ENCODE measurements at regions not wholly inside any gene's neighbourhood (a gene's known extent, or its start where the extent isn't known, plus 50 kb on each side); places are given as distances from the start of the nearest gene placed in this dataset.
"Not testable (repeated sequence)": the region's sequence is repeated elsewhere in the genome, so short reads cannot be mapped to it uniquely, and the experiment has no call there.

DNA sequence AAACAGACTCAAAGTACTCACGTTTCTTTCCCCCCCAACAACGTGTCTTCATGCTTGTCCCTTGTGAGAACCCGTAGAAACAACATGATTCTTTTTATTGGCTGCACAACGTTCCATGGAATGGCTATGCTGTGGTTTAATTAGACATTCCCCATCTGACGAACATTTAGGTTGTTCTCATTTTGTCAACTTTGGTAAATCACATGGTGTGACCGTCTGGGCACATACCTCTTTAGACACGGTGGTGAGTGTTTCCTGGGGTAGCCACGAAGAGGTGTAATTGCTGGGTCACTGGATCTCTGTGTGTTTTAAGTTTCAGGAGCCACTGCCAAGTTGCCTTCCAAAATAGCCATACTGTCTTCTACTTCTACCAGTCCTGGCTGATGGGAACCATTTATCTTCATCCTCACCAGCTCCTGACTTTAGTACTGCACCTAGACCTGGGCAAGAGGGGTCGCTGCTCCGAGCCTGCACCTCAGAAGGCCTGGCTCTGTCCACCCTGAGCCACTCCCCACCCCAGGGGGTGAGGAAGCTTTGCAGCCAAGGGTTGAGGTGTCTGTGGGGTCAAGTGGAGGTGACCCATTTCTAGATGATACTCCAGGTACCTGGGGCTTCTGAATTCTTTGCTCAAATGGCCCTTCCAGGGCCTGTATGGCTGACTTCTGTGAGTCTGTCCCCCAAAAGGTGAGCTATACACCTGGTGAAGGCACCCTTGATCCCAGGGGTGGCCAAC is 84.7 kb downstream of the IRX5 start:
- no peak for DNase-seq (ENCODE audit: low read depth in 2 of 2)

- DNase-seq (ENCODE audit: low read depth in 2 of 2), result no peak
Observed at GRCh38 chr16:55016515-55016914, 85.8 kb downstream of the IRX5 start.

GRCh38 chr16:55017321-55017720 is 86.7 kb downstream of the IRX5 start:
- no peak for DNase-seq (ENCODE audit: low read depth in 2 of 2)

DNA sequence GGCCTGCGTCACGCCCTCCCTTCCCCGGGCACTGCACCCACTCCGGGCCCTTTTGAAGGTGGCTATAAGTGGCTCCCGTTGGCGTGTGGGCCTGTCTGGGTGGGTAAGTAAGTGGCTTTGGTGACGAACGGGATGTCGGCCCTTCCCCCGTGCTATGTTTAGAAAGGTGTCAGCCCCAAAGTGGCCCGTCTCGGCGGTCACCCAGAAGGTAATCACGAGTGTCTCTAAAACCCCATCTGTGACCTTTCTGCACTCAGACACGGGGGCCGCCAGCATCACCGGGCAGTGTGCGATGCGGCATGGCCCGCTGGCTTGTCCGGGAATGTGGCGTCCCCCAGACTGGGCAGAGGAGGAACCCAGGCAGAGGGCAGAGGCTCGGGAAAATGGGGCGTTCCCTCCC is 88.2 kb downstream of the IRX5 start:
- no peak for DNase-seq (ENCODE audit: low read depth in 2 of 2)

- no peak for DNase-seq (ENCODE audit: low read depth in 2 of 2)
Observed at GRCh38 chr16:55019419-55020131, 88.9 kb downstream of the IRX5 start.

GRCh38 chr16:55021595-55022475 is 91.2 kb downstream of the IRX5 start:
- no peak for DNase-seq (ENCODE audit: low read depth in 2 of 2)

GRCh38 chr16:55027260-55027659 is 96.6 kb downstream of the IRX5 start:
- DNase-seq (ENCODE audit: low read depth in 2 of 2), result not testable (repeated sequence)

DNA sequence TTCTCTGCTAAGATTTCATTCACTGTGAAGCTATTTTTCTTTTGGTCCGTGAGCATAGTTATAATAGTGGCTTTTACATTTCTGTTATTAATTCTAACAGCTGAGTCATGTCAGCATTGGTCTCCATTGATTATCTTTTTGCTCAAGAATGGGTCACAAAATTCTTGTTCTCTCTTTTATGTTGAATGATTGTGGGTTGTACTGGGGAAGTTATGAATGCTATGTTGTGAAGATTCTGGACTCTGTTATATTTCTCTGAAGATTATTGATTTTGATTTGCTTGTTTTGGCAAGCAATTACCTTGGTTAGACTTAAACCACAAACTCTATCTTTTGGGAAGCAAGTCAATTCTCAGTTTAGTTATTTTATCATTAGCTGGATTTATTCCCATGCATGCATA is 98.8 kb downstream of the IRX5 start:
- DNase-seq (ENCODE audit: low read depth in 2 of 2), result no peak

- no peak for DNase-seq (ENCODE audit: low read depth in 2 of 2)
Observed at GRCh38 chr16:55030944-55031343, 100.3 kb downstream of the IRX5 start.

- DNase-seq (ENCODE audit: low read depth in 2 of 2), result no peak
Observed at GRCh38 chr16:55031481-55031880, 100.8 kb downstream of the IRX5 start.

DNA sequence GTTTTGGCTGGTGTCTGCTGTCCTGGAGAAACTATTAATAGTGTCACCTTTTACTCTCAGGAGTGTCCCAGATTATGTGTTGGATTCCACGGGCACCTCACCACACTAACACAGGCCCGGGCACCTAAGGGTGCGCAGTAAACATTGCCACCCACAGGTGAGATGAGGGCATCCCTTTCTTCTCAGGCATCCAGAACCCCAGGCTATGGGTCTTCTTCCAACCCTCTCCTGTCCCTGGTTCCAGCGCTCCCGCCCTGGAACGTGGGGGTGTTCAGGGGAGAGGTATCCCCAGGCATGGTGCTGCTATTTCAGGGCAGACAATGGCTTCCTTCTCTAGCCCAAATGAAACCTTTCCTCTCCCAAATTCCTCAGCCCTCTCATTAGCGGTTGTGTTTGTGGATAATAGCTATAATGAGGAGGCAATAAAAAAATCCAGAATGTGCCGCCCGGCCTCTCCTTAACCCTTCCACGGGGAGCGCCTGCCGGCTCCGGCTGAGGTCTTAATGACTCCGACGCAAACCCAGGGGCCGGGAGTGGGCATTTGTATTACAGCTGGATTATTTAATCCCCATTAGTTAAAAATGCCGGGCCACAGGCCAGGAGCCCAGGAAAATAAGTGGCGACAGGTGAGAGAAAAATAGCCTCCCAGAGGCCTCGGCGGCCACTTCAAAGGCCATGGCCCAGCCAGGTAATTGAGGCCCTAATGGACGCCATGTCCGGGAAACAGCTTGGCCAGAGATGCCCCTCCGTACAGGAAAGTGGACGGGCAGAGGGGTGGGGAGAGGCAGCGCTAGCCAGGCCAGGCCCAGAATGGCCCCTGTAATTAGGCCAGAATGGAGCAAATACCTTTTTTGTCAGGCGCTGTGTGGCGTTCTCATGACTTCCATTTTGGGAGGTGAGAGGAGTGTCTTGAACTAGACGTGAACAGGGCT is 102.8 kb downstream of the IRX5 start:
- DNase-seq (ENCODE audit: low read depth in 2 of 2), result no peak

- no peak for DNase-seq (ENCODE audit: low read depth in 2 of 2)
Observed at GRCh38 chr16:55035029-55035428, 104.4 kb downstream of the IRX5 start.

- no peak for DNase-seq (ENCODE audit: low read depth in 2 of 2)
Observed at GRCh38 chr16:55035956-55036355, 105.3 kb downstream of the IRX5 start.

DNA sequence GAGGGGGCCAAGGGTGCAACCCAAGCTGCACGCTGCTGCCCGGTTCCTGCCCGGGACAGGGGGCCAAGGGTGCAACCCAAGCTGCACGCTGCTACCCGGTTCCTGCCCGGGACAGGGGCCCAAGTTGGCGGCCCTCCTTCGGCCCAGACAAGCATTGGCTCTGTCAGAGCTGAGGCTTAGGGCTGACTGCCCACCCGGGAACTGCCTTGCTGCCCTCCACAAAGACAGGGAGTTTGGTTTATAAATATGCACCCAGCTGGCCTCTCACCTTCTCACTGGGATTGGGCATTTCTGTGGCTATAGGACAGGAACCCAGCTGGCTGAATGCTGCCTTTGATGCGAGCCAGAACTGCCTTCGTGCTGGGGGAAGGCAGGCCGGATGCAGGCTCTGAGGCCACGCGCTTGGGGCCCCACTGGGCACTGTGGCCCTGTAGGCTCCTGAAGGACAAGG is 105.7 kb downstream of the IRX5 start:
- DNase-seq (ENCODE audit: low read depth in 2 of 2), result no peak

DNA sequence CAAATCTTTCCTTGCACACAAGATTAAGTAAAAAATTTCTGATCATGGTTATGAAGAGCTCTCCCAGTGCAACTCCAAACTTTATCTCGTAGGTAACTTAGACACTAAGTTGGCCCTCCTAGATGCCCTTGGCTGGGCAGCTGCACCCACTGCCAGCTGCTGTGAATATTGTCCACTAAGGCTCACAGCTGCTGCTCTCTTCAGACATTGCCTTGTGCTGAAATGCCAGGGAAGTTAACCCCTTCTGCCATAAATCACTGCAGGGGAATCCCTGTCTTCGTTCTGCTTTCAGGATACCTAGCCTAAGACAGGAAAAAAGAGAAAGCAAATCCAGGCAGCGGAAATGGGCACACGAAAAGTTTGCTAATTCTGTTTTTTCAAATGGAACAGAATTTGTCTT is 106.4 kb downstream of the IRX5 start:
- DNase-seq (ENCODE audit: low read depth in 2 of 2), result no peak

DNA sequence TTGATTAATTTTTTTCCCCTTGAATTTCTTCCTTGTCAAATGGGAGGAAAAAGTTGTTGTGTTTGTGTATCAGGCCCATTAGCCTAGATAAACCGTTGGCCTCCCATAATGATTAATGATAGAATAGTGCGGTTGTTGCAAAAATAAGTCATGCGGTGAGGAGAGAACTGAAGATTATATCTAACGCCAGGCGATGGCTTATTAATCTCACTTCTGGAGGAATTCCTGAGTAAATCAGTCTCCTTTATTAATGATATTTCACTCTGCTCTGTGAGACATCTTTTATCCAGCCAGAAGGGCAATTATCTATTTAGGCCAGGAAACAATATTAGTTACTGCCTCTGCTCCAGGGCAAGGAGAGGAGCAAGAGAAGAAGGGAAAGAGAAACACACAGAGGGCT is 107.3 kb downstream of the IRX5 start:
- DNase-seq (ENCODE audit: low read depth in 2 of 2), result no peak

DNA sequence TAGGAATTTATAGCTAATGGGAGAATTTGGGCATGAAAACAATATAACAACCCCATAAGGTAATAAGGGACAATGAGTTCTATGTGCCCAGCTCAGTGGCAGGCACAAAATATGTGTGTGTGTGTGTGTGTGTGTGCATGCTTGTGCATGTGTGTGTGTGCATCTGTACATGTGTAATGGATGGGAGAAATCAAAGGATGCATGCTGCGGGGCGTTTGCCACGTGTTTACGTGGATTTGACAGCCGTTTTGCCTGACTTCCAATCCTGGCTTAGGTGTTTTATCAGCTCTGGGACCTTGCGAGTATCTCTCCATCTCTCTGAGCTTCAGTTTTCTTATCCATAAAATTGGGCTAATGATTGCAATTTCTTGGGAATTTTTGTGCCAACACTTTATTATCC is 108.4 kb downstream of the IRX5 start:
- DNase-seq (ENCODE audit: low read depth in 2 of 2), result no peak

- no peak for DNase-seq (ENCODE audit: low read depth in 2 of 2)
Observed at GRCh38 chr16:55039511-55039910, 108.8 kb downstream of the IRX5 start.

GRCh38 chr16:55039931-55040330 is 109.3 kb downstream of the IRX5 start:
- no peak for DNase-seq (ENCODE audit: low read depth in 2 of 2)

DNA sequence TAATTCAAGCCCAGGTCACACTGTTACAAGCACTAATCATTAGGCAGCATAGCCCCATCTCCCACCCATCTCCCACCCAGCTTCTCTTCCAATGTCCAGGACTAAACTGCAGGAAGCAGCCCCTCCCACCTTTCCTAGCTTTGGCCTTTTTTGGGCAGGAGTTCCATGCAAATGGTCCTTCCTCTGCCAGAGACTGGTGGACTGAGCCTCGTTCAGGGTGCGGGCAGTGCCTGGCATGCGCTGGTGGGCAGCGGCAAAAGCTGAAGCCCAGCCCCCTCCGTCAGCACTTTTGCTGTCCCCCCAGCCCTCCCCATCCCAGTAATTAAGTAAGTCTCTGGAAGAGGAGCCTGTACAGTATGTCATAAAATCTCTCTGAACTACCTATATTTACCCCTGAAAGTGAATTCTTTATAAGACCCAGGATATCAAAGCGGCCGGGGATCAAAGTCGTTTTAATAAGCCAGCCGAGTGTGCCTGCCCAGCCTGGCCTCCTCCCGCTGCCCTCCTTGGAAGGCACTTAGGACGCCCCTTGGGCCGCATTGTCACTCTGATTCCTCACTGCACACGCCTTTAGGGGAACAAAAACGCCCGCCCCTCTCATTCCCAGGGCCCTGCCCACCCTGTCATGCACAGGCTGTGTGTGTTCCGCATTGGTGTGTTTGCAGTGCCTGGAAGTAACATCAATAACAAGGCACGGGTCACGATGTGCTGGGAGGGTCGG is 109.9 kb downstream of the IRX5 start:
- no peak for DNase-seq (ENCODE audit: low read depth in 2 of 2)

Measured in stimulated activated CD4-positive, alpha-beta T cell treated with anti-CD3 and anti-CD28 coated beads, Interleukin-1b, Interleukin-23, amount 100 ng/mL, for 4 hours (primary cell).